Panc1 (cell line): ENCODE measurements at regions not wholly inside any gene's neighbourhood (a gene's known extent, or its start where the extent isn't known, plus 50 kb on each side); places are given as distances from the start of the nearest gene placed in this dataset.

ENCODE experiments used
- POLR2AphosphoS5 ChIP-seq: IDR thresholded peaks from 2 replicates; pipeline ENCODE4 v1.6.1; 2012; ENCODE audit warnings: mild to moderate bottlenecking, low read depth, low read length, moderate library complexity
- SIN3A ChIP-seq: IDR thresholded peaks from 2 replicates; pipeline ENCODE4 v1.6.1; 2012; ENCODE audit warnings: low read depth, mild to moderate bottlenecking, low read length, moderate library complexity, borderline replicate concordance; ENCODE audit not compliant: insufficient read depth
- TCF7L2 ChIP-seq: IDR thresholded peaks from 2 replicates; pipeline ENCODE4 v1.6.1; 2011; ENCODE audit warnings: mild to moderate bottlenecking, low read depth, low read length, inconsistent platforms
- TF ChIP-seq, protein P1 (sequence below): fragments of 450-650 bp; IDR thresholded peaks from 2 replicates; pipeline ENCODE4 v1.5.1; 2017; ENCODE audit warnings: mild to moderate bottlenecking
- TF ChIP-seq, protein P2 (sequence below), 2 experiments: IDR thresholded peaks; 2 replicates each; pipeline ENCODE4 v1.6.1; 2011 to 2012; ENCODE audit warnings: low read depth in 2 of 2, control low read depth in 1 of 2, low read length in 1 of 2, mild to moderate bottlenecking in 1 of 2, moderate library complexity in 1 of 2; ENCODE audit not compliant: insufficient read depth in 1 of 2

DNA sequence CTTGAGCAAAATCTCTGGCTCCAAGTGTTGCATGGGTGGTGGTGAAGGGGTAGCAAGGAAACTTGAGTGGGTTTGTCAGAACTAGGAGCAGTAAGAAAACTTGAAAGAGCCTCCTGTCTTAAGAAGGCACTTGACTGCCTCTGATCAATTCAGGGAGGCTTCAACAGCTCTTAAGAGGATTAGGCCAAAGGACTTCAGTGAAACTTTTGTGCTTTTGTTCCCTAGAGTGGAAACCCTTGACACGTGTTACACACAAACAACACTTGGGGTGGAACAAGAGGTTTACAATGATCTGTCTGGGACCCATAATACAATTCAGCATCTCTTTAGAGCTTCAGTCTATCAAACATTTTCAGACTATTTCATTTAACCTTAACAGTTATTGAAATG, 80.1 kb upstream of the ARMC2 start:
- TF ChIP-seq, protein P1, sequence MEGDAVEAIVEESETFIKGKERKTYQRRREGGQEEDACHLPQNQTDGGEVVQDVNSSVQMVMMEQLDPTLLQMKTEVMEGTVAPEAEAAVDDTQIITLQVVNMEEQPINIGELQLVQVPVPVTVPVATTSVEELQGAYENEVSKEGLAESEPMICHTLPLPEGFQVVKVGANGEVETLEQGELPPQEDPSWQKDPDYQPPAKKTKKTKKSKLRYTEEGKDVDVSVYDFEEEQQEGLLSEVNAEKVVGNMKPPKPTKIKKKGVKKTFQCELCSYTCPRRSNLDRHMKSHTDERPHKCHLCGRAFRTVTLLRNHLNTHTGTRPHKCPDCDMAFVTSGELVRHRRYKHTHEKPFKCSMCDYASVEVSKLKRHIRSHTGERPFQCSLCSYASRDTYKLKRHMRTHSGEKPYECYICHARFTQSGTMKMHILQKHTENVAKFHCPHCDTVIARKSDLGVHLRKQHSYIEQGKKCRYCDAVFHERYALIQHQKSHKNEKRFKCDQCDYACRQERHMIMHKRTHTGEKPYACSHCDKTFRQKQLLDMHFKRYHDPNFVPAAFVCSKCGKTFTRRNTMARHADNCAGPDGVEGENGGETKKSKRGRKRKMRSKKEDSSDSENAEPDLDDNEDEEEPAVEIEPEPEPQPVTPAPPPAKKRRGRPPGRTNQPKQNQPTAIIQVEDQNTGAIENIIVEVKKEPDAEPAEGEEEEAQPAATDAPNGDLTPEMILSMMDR: no peak
- TF ChIP-seq POLR2AphosphoS5 (no peak), TCF7L2 (no peak), SIN3A (no peak)
- TF ChIP-seq, protein P2, sequence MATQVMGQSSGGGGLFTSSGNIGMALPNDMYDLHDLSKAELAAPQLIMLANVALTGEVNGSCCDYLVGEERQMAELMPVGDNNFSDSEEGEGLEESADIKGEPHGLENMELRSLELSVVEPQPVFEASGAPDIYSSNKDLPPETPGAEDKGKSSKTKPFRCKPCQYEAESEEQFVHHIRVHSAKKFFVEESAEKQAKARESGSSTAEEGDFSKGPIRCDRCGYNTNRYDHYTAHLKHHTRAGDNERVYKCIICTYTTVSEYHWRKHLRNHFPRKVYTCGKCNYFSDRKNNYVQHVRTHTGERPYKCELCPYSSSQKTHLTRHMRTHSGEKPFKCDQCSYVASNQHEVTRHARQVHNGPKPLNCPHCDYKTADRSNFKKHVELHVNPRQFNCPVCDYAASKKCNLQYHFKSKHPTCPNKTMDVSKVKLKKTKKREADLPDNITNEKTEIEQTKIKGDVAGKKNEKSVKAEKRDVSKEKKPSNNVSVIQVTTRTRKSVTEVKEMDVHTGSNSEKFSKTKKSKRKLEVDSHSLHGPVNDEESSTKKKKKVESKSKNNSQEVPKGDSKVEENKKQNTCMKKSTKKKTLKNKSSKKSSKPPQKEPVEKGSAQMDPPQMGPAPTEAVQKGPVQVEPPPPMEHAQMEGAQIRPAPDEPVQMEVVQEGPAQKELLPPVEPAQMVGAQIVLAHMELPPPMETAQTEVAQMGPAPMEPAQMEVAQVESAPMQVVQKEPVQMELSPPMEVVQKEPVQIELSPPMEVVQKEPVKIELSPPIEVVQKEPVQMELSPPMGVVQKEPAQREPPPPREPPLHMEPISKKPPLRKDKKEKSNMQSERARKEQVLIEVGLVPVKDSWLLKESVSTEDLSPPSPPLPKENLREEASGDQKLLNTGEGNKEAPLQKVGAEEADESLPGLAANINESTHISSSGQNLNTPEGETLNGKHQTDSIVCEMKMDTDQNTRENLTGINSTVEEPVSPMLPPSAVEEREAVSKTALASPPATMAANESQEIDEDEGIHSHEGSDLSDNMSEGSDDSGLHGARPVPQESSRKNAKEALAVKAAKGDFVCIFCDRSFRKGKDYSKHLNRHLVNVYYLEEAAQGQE (IDR thresholded peaks at IDR 0.05; ENCODE audit: insufficient read depth in 1 of 2, low read depth in 2 of 2, low read length in 1 of 2): no peak
